CD14-positive monocyte (primary cell): ENCODE measurements at regions not wholly inside any gene's neighbourhood (a gene's known extent, or its start where the extent isn't known, plus 50 kb on each side); places are given as distances from the start of the nearest gene placed in this dataset.

Source experiments
- DNase-seq, 3 donors: peaks; one replicate each; pipeline ENCODE4 v3.0.0-alpha.2; 2011 to 2022
- H2AFZ ChIP-seq: 2 replicates; pipeline ENCODE4 v1.6.0; 2012; ENCODE audit warnings: mild to moderate bottlenecking, low read depth, low read length, inconsistent platforms; ENCODE audit not compliant: insufficient read depth, poor library complexity, severe bottlenecking
- H3K27ac ChIP-seq, 2 donors: 1 replicate in 1 of 2; 2 replicates in 1 of 2; pipeline ENCODE4 v1.5.1; 2012 to 2013; ENCODE audit warnings: low read length in 2 of 2, control low read depth in 1 of 2, inconsistent platforms in 1 of 2, low read depth in 1 of 2, mild to moderate bottlenecking in 1 of 2
- H3K27me3 ChIP-seq, 2 donors: one replicate each; pipeline versions ENCODE4 v1.6.0 to v1.6.1; 2011 to 2013; ENCODE audit warnings: low read length in 2 of 2; ENCODE audit not compliant: control insufficient read depth in 2 of 2, insufficient read depth in 2 of 2
- H3K36me3 ChIP-seq, 2 donors: replicated peaks in 1 of 2; 1 replicate in 1 of 2; 2 replicates in 1 of 2; pipeline versions ENCODE4 v1.5.1 to v1.6.1; 2012 to 2013; ENCODE audit warnings: low read length in 2 of 2, control low read depth in 1 of 2, inconsistent platforms in 1 of 2, mild to moderate bottlenecking in 1 of 2; ENCODE audit not compliant: insufficient read depth in 2 of 2, control insufficient read depth in 1 of 2
- H3K4me1 ChIP-seq, 2 donors: 1 replicate in 1 of 2; 2 replicates in 1 of 2; pipeline versions ENCODE4 v1.5.1 to v1.6.1; 2012 to 2013; ENCODE audit warnings: low read length in 2 of 2, control low read depth in 1 of 2, inconsistent platforms in 1 of 2, mild to moderate bottlenecking in 1 of 2, moderate library complexity in 1 of 2; ENCODE audit not compliant: insufficient read depth in 2 of 2, control insufficient read depth in 1 of 2
- H3K4me2 ChIP-seq: replicated peaks from 2 replicates; pipeline ENCODE3; 2012; ENCODE audit warnings: low read length, moderate library complexity, mild to moderate bottlenecking; ENCODE audit not compliant: poor library complexity, severe bottlenecking; ENCODE audit errors: extremely low read depth
- H3K4me3 ChIP-seq, 3 experiments: fragments of 200-600 bp in 1 of 3; sonication (generic) in 1 of 3; replicated peaks in 1 of 3; 1 replicate in 2 of 3; 2 replicates in 1 of 3; pipeline ENCODE4 v1.5.1; 2011 to 2013; ENCODE audit warnings: low read length in 3 of 3, mild to moderate bottlenecking in 3 of 3, control low read depth in 2 of 3, low read depth in 2 of 3, inconsistent platforms in 1 of 3, moderate library complexity in 1 of 3
- H3K79me2 ChIP-seq: 2 replicates; pipeline ENCODE4 v1.6.0; 2012; ENCODE audit warnings: mild to moderate bottlenecking, control low read depth, inconsistent platforms, low read length, moderate library complexity; ENCODE audit not compliant: insufficient read depth
- H3K9ac ChIP-seq: 2 replicates; pipeline ENCODE4 v1.6.0; 2017; ENCODE audit warnings: low read length, mild to moderate bottlenecking; ENCODE audit not compliant: insufficient read depth, poor library complexity, severe bottlenecking
- H3K9me3 ChIP-seq, 2 donors: replicated peaks in 1 of 2; 1 replicate in 1 of 2; 2 replicates in 1 of 2; pipeline versions ENCODE4 v1.5.1 to v1.6.1; 2012 to 2013; ENCODE audit warnings: low read length in 2 of 2, control low read depth in 1 of 2; ENCODE audit not compliant: control insufficient read depth in 1 of 2, insufficient read depth in 1 of 2
- H4K20me1 ChIP-seq: 2 replicates; pipeline ENCODE4 v1.6.0; 2012; ENCODE audit warnings: mild to moderate bottlenecking, low read length, control low read depth, moderate library complexity; ENCODE audit not compliant: insufficient read depth
- H3K27ac Mint-ChIP-seq, 7 donors: one replicate each; pipeline ENCODE4 v1.8.0; 2020; ENCODE audit warnings: mild to moderate bottlenecking in 7 of 7, mixed read lengths in 7 of 7, moderate library complexity in 6 of 7, inconsistent platforms in 2 of 7
- H3K27me3 Mint-ChIP-seq, 3 donors: one replicate each; pipeline ENCODE4 v1.8.0; 2021 to 2022; ENCODE audit warnings: low read depth in 3 of 3, mild to moderate bottlenecking in 3 of 3, mixed read lengths in 3 of 3, moderate library complexity in 3 of 3, inconsistent platforms in 1 of 3
- H3K36me3 Mint-ChIP-seq, 2 donors: one replicate each; pipeline ENCODE4 v1.8.0; 2020; ENCODE audit warnings: mixed read lengths in 2 of 2, inconsistent platforms in 1 of 2, mild to moderate bottlenecking in 1 of 2
- H3K4me1 Mint-ChIP-seq: one replicate; pipeline ENCODE4 v1.8.0; 2020; ENCODE audit warnings: mild to moderate bottlenecking, mixed read lengths
- H3K4me3 Mint-ChIP-seq, 2 donors: one replicate each; pipeline ENCODE4 v1.8.0; 2020; ENCODE audit warnings: mild to moderate bottlenecking in 2 of 2, mixed read lengths in 2 of 2, moderate library complexity in 1 of 2
- H3K9me3 Mint-ChIP-seq, 7 donors: one replicate each; pipeline ENCODE4 v1.8.0; 2020 to 2022; ENCODE audit warnings: mixed read lengths in 7 of 7, mild to moderate bottlenecking in 6 of 7, moderate library complexity in 6 of 7, inconsistent platforms in 2 of 7
- CTCF ChIP-seq: fragments of 200-600 bp; IDR thresholded peaks from one replicate; pipeline ENCODE4 v1.8.0; 2022; ENCODE audit warnings: antibody characterized with exemption, mild to moderate bottlenecking
- WGBS: methylation state at CpG from one replicate; pipeline ENCODE4 v1.1.5; 2013; ENCODE audit warnings: missing lambda C conversion rate; ENCODE audit not compliant: insufficient coverage; 5-methylcytosine and 5-hydroxymethylcytosine counted together
- intact Hi-C, 2 donors: fragments of 100-400 bp; cut with micrococcal nuclease; formaldehyde crosslinking; loops; one replicate each; pipeline versions ENCODE4 v1.15.0 to v1.15.1; 2023

GRCh38 chr16:62190426-62190825 lies 154.2 kb upstream of the CDH8 start:
- no peak overlapping the region for H3K4me2 ChIP-seq
- peaks cover 0 to 3% (median 0%) of the 10 kb centered on the region in 3 donors for H3K27me3 Mint-ChIP-seq
- no peak overlapping the region for H3K9ac ChIP-seq
- H3K79me2 ChIP-seq: no peaks in the 10 kb centered on the region
- no peak overlapping the region for H3K27ac Mint-ChIP-seq
- no peaks in the 10 kb centered on the region for H3K4me1 Mint-ChIP-seq
- no CpG with 5 or more reads among the region's 2 CpGs for WGBS
- H3K36me3 Mint-ChIP-seq: no peaks in the 10 kb centered on the region
- no peak overlapping the region for H2AFZ ChIP-seq
- no peaks in the 10 kb centered on the region for H3K4me1 ChIP-seq
- H3K36me3 ChIP-seq: no peaks in the 10 kb centered on the region
- intact Hi-C loops: no loop called here
- H3K4me3 Mint-ChIP-seq: no peak overlapping the region
- no peaks in the 10 kb centered on the region for H3K27me3 ChIP-seq
- no peaks in the 10 kb centered on the region for H3K9me3 Mint-ChIP-seq
- DNase-seq: no peak
- no peak overlapping the region for H3K27ac ChIP-seq
- TF ChIP-seq CTCF: no peak
- H4K20me1 ChIP-seq: no peaks in the 10 kb centered on the region
- H3K9me3 ChIP-seq: no peaks in the 10 kb centered on the region
- no peak overlapping the region for H3K4me3 ChIP-seq

GRCh38 chr16:62177351-62178203 lies 141.3 kb upstream of the CDH8 start:
- Histone ChIP-seq H3K27ac (no peak overlapping the region), H3K4me2 (no peak overlapping the region), H3K27me3 (no peaks in the 10 kb centered on the region), H3K4me3 (no peak overlapping the region), H3K4me1 (no peaks in the 10 kb centered on the region), H2AFZ (no peak overlapping the region), H3K79me2 (no peaks in the 10 kb centered on the region), H3K9ac (no peak overlapping the region), H3K9me3 (no peaks in the 10 kb centered on the region), H3K36me3 (no peaks in the 10 kb centered on the region), H4K20me1 (no peaks in the 10 kb centered on the region)
- DNase-seq: no peak
- Mint-ChIP-seq H3K27ac (no peak overlapping the region), H3K27me3 (peaks cover 0 to 4% (median 2%) of the 10 kb centered on the region in 3 donors), H3K4me3 (no peak overlapping the region), H3K36me3 (no peaks in the 10 kb centered on the region), H3K9me3 (no peaks in the 10 kb centered on the region), H3K4me1 (no peaks in the 10 kb centered on the region)
- 96% methylated on average over 5 of the region's 11 CpGs for WGBS
- intact Hi-C loops: no loop called here
- no peak for TF ChIP-seq CTCF
